CD4-positive, alpha-beta T cell treated with Interleukin-21 for 1 hour (primary cell): ENCODE measurements at regions not wholly inside any gene's neighbourhood (a gene's known extent, or its start where the extent isn't known, plus 50 kb on each side); places are given as distances from the start of the nearest gene placed in this dataset.

Source experiments
- DNase-seq: peaks from one replicate; pipeline ENCODE4 v3.0.0-alpha.2; 2020

GRCh38 chr6:97621111-97621510 lies 338.1 kb upstream of the MMS22L start:
- no peak for DNase-seq

DNA sequence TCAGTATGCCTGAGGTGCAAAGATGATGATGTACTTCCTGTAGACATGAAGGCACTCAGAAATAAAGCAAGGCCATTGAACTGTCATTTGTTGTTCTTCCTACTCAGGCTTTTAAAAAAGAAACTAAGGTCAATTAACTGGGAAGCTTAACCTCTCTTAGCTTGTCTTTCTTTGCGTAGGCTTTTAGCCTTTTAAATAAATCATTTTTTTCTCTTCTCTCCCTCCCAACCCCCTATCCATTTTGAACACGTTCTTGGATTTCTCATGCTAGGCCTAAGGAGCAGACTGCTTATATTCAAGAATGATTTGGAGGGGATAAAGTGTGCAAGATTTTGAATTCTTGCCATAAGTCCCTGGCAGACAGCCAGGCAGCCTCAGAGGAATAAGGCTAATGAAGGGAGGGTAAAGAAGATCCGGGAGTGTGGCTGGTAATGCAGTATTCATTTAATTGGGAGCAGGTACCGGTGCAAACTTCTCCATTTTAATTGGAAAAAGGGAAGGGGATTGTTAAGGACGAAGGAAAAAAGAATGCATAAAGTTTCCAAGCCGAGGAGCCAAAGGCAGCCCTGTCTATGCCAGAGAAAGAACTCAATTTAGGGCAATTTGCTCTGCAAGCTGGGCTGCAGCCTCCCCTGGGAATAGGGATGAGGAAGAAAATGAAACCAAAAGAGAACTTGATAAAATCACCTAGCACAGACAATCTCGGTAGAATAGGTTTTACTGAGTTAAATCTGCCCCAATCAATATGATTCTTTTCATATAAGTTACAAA lies 343.8 kb upstream of the MMS22L start:
- no peak for DNase-seq

DNA sequence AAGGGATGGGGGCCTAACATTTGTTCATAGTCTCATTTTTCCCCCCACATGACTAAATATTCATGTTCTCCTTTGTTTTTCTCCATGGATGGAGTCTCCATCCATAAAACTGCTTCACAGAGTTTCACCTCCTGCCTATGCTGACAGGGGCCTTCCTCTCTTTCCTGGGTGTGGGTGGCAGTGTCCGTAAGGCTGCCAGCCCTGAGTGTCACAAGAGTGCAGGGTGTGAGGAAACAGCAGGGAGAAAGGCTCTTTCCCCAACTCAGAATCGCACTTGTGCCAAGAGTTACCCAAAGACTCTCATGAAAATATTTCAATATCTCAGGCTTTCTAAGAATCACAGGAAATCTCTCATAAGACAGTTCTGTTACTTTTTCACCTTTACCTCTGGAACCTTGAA lies 346.2 kb upstream of the MMS22L start:
- DNase-seq = no peak

- no peak for DNase-seq
Observed at GRCh38 chr6:97630604-97631003, 347.6 kb upstream of the MMS22L start.

- no peak for DNase-seq
Observed at GRCh38 chr6:97632341-97632740, 349.3 kb upstream of the MMS22L start.

DNA sequence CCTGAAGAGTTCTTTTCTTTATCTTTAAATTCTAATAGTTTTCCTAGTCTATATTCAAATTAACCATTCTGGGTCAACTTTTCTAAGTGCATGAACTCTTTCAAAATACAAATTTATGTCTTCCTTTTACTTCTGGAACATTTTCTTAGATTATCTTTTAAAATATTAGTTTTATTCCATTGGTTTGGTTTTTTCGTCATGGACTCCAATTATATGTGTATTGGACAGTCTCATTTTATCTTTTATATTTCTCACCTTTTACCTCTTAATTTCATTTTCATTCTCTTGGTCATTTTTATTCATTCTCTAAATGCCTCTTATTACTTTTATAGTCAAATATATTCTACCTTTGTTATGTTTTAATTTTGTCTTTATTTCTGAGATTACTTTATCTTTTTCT lies 356.7 kb upstream of the MMS22L start:
- DNase-seq = no peak

DNA sequence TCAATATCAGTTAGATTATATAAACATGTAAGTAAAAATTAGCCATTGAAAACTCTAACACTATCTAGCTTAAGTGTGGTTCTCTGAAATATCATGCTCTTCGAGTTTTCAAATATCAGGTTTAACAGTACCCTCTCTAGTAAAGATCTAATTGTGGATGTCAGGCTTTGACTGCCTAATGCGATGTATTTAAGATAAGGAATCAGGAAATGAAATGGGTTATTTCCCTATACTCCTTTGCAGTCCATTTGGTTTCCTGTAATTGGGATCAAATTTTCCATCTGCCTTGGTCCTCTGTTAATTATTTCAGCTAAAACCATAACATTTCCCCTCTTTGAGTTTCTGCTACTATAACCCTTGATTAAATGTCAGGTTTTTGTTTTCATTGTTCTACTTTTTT lies 361.3 kb upstream of the MMS22L start:
- no peak for DNase-seq

DNA sequence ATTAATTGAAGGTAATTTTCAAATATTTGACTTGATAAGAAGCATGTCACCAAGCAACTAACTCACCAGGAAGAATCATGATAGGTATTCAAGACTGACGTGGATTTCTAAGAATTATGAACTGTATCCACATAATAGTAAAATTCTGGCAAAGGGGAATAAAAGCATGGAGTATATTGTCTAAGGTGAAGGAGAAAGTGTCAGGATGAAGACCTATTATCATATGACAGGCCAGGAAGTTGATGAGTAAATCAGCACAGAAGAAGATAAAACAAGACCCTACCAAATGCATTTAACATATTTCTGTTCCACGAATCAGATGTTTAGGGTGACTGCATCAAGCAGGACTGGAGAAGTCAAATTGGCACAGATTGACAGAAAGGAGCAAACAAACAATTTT lies 362.7 kb upstream of the MMS22L start:
- DNase-seq = no peak

GRCh38 chr6:97653076-97653475 lies 370.1 kb upstream of the MMS22L start:
- no peak for DNase-seq

DNA sequence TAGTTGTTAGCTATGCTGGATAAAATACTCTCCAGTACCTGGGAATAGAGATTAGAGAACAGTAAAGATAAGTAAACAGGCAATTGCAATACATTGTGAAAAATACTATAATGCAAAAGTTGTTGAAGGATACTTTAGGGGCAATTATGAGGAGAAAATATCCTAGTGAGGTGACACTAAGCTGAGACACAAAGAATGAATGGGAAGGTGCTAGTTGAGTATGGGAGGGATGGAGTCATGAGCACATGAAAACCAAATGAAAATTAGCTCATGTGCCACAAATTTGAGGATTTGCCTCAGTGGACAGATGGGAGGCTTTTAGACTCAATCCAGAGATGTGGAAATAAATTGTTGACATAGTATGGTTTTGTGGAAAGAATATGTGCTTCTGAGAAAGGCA lies 370.5 kb upstream of the MMS22L start:
- no peak for DNase-seq

GRCh38 chr6:97654674-97655073 lies 371.7 kb upstream of the MMS22L start:
- DNase-seq = no peak

DNA sequence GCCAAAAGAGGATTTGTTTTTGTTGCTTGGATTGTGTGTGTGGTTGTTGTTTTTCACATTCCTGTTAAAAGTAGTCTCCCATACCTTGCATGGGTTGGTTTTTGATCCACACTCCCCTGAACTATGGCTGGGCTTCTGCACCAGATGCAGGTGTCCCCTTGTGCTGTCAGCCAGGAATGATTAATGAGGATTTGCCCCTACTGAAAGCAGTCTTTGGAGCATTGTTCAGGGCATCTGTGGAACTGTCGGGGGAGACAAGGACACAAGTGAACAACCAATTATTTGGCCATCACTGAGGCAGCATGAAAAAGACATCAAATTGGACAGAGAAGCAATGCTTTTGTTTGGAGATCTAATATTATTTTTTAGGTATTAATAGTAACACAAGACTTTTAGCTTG lies 373.2 kb upstream of the MMS22L start:
- DNase-seq = no peak

- DNase-seq = no peak
Observed at GRCh38 chr6:97656706-97657350, 373.8 kb upstream of the MMS22L start.

GRCh38 chr6:97658090-97658489 lies 375.1 kb upstream of the MMS22L start:
- DNase-seq = no peak

DNA sequence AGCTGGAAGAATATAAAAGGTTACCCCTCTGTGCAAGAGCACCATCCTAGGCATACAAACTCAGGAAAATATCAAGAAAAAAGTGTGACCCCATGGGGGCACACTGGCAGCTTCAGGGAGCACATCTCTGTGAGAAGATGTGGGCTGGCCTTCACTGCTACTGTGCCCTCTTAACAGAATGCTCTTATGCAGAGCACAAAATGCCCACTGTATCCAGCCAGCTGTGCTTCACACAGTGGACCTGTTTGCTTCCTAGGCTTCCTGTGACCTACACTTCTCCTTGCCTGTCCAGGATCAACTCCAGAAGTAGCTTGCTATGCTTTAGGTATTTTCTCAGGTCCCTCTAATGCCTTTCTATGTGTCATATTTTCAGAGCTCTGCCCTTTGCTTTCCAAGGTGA lies 380.2 kb upstream of the MMS22L start:
- no peak for DNase-seq

DNA sequence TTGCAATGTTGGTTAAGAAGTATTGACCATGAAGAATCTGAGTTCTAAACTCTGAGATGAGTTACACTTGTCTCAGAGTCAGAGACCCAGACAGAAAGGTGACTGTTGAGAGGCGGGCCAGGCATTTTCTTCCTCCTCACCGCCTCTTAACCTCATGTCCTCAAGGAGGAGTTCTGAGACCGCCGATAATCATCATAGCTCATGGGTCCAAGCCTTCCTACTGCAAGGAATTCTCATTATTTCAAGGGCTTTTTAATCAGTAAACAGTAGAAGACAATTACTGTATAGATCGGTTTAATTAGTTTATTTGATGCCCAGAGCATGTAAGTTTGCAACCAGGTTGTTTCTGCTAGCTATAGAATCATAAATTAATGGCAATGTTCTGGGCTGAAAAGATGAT lies 382.4 kb upstream of the MMS22L start:
- DNase-seq = no peak

DNA sequence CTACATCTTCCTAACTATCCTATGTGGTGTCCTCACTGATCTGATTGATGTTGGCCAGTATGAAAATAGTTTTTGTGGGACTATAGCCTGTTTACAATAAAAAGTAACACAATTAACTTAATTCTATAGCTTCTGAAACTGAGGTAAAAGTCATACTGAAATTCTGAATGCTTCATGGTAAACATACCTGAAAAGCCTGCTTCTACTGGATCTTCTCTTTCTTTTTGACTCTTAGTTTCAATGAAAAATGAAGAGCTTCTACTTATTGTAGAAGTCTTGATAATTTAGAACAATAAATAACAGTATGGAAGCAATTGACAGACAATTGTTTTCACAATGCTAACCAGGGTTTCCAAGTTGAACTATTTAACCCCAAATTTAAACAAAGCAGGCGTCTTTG lies 383.9 kb upstream of the MMS22L start:
- no peak for DNase-seq

- DNase-seq = no peak
Observed at GRCh38 chr6:97668716-97669115, 385.7 kb upstream of the MMS22L start.

- no peak for DNase-seq
Observed at GRCh38 chr6:97669191-97670031, 386.4 kb upstream of the MMS22L start.

- DNase-seq = no peak
Observed at GRCh38 chr6:97674802-97675201, 391.8 kb upstream of the MMS22L start.

DNA sequence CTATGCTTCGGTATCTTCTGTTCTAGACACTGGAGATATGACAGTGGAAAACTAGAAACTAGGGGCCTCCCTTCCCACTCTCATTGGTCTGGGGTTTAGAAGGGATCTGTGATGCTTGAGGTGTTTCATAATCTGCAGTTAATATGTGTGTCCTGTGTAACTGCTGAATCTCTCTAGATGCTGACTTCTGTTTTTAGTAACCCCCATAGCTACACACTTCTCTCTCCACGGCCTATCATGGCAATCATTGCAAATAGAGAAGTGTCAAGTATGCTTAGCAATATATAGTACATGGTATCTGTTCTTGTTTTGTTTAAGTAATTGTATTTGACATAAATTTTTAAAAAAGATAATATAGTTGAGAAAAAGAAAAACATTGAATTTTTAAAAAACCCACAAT lies 394.6 kb upstream of the MMS22L start:
- DNase-seq = no peak

GRCh38 chr6:97687916-97688315 lies 404.9 kb upstream of the MMS22L start:
- DNase-seq = no peak

DNA sequence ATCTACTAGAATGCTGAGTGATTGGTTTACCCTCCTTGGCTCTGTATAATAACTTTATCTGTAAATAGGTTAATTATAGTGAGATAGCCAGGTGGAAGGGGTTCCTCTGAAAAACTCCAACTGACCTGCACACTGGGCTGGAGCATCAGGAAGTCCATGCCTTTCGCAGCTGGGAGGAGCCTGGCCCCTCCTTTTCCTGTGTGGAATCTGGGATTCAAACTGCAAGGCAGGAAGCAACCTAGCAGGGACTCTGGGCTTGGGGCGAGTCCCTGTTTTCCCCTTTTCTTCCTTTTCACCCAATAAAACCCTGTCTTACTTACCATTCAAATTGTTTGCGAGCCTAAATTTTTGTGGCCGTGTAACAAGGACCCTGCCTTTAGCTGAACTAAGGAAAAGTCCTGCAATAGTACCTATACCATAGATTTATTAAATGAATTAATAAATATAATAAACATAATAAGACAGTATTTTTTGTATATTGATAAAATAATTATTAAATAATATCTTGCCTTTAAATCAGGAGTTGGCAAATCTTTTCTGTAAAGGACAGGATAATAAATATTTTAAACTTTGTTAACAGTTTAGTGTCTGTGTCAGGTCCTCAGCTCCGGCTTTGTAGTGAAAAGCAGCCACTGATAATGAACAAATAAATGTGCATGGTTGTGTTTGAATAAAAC lies 406.2 kb upstream of the MMS22L start:
- DNase-seq = no peak
